PC-9 (cell line): ENCODE measurements at regions not wholly inside any gene's neighbourhood (a gene's known extent, or its start where the extent isn't known, plus 50 kb on each side); places are given as distances from the start of the nearest gene placed in this dataset.

Experiments
- BruUV-seq: library from RNA; stranded (reverse); fragments of 400-500 nt; replicated peaks from 2 replicates; lab custom pipeline; 2021; lab: Mats Ljungman, UMichigan
- CTCF ChIA-PET: fragments of 300-600 bp; sonication (Branson Sonifier 250); formaldehyde crosslinking; loops from one replicate; lab custom pipeline; 2022; ENCODE audit warnings: antibody characterized with exemption; lab: Charles Lee
- POLR2A ChIA-PET: fragments of 300-600 bp; sonication (Branson Sonifier 250); formaldehyde crosslinking; loops from one replicate; lab custom pipeline; 2022; ENCODE audit warnings: antibody characterized with exemption; ENCODE audit not compliant: unreplicated experiment; lab: Charles Lee
- DNase-seq, 2 experiments: peaks; one replicate each; pipeline versions ENCODE4 v3.0.0 to v3.0.0-alpha.2; 2015 to 2022; ENCODE audit warnings: mixed read lengths in 1 of 2
- H2AFZ ChIP-seq: fragments of 200-600 bp; sonication (generic); 2 replicates; pipeline ENCODE4 v1.8.1; 2017; ENCODE audit warnings: antibody characterized with exemption
- H3F3A ChIP-seq: fragments of 200-600 bp; sonication (generic); 2 replicates; pipeline ENCODE4 v1.8.1; 2017; ENCODE audit warnings: antibody characterized with exemption, mild to moderate bottlenecking, low read depth; ENCODE audit not compliant: insufficient read depth
- H3K27ac ChIP-seq: fragments of 200-600 bp; sonication (generic); 2 replicates; pipeline ENCODE4 v1.6.1; 2016; ENCODE audit warnings: mixed run types
- H3K27me3 ChIP-seq: fragments of 200-600 bp; sonication (generic); 2 replicates; pipeline ENCODE4 v1.6.1; 2016; ENCODE audit warnings: low read depth, mixed run types; ENCODE audit not compliant: insufficient read depth
- H3K36me3 ChIP-seq: fragments of 200-600 bp; sonication (generic); 2 replicates; pipeline ENCODE4 v1.6.1; 2016; ENCODE audit warnings: low read depth, mixed run types
- H3K4me1 ChIP-seq: fragments of 200-600 bp; sonication (generic); replicated peaks from 2 replicates; pipeline ENCODE4 v1.6.1; 2016; ENCODE audit warnings: mixed run types; ENCODE audit not compliant: insufficient read depth
- H3K4me2 ChIP-seq: fragments of 200-600 bp; sonication (generic); 2 replicates; pipeline ENCODE4 v1.6.1; 2017; ENCODE audit warnings: mixed run types
- H3K4me3 ChIP-seq: fragments of 200-600 bp; sonication (generic); 2 replicates; pipeline ENCODE4 v1.6.1; 2016; ENCODE audit warnings: mixed run types
- H3K79me2 ChIP-seq: fragments of 200-600 bp; sonication (generic); 2 replicates; pipeline ENCODE4 v1.6.1; 2017; ENCODE audit warnings: low read depth, mixed run types
- H3K9me2 ChIP-seq: fragments of 200-600 bp; sonication (generic); 2 replicates; pipeline ENCODE4 v1.8.1; 2017; ENCODE audit warnings: mild to moderate bottlenecking; ENCODE audit not compliant: insufficient read depth
- H3K9me3 ChIP-seq: fragments of 200-600 bp; sonication (generic); 2 replicates; pipeline ENCODE4 v1.8.1; 2016; ENCODE audit warnings: low read depth; ENCODE audit not compliant: insufficient read depth
- H4K20me1 ChIP-seq: fragments of 200-600 bp; sonication (generic); 2 replicates; pipeline ENCODE4 v1.8.1; 2017; ENCODE audit not compliant: insufficient read depth
- EZH2 ChIP-seq: fragments of 200-600 bp; sonication (generic); IDR thresholded peaks from 2 replicates; pipeline ENCODE4 v1.8.0; 2017; ENCODE audit warnings: antibody characterized with exemption, low read depth
- intact Hi-C: fragments of 100-400 bp; cut with micrococcal nuclease; formaldehyde crosslinking; loops from one replicate; pipeline ENCODE4 v1.10.0; 2022; ENCODE audit not compliant: unreplicated experiment
- TF ChIP-seq, protein P1 (sequence below): fragments of 200-600 bp; sonication (generic); conservative IDR thresholded peaks from 2 replicates; pipeline ENCODE4 v1.6.1; 2017; ENCODE audit warnings: mixed run types, antibody characterized with exemption, mild to moderate bottlenecking, moderate library complexity

- intact Hi-C loops = no loop called here
- H3K4me3 ChIP-seq = no peak overlapping the region
- no peaks in the 10 kb centered on the region for H3K9me2 ChIP-seq
- DNase-seq = no peak
- H2AFZ ChIP-seq = no peak overlapping the region
- H4K20me1 ChIP-seq = no peaks in the 10 kb centered on the region
- H3K36me3 ChIP-seq = no peaks in the 10 kb centered on the region
- no peaks in the 10 kb centered on the region for H3K79me2 ChIP-seq
- H3K27ac ChIP-seq = no peak overlapping the region
- H3F3A ChIP-seq = no peaks in the 10 kb centered on the region
- POLR2A ChIA-PET = no interaction called here
- TF ChIP-seq EZH2 = no peak
- TF ChIP-seq, protein P1, sequence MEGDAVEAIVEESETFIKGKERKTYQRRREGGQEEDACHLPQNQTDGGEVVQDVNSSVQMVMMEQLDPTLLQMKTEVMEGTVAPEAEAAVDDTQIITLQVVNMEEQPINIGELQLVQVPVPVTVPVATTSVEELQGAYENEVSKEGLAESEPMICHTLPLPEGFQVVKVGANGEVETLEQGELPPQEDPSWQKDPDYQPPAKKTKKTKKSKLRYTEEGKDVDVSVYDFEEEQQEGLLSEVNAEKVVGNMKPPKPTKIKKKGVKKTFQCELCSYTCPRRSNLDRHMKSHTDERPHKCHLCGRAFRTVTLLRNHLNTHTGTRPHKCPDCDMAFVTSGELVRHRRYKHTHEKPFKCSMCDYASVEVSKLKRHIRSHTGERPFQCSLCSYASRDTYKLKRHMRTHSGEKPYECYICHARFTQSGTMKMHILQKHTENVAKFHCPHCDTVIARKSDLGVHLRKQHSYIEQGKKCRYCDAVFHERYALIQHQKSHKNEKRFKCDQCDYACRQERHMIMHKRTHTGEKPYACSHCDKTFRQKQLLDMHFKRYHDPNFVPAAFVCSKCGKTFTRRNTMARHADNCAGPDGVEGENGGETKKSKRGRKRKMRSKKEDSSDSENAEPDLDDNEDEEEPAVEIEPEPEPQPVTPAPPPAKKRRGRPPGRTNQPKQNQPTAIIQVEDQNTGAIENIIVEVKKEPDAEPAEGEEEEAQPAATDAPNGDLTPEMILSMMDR = no peak
- BruUV-seq = no TSS peak
- peaks cover 31% of the 10 kb centered on the region; the same call in 1 of the 2 replicates for H3K27me3 ChIP-seq
- CTCF ChIA-PET = no interaction called here
- H3K4me2 ChIP-seq = no peak overlapping the region
- no peaks in the 10 kb centered on the region for H3K4me1 ChIP-seq
- H3K9me3 ChIP-seq = no peaks in the 10 kb centered on the region
These were observed 1284.8 kb downstream of the TMEM121 start for GRCh38 chr14:106811162-106811561.

DNA sequence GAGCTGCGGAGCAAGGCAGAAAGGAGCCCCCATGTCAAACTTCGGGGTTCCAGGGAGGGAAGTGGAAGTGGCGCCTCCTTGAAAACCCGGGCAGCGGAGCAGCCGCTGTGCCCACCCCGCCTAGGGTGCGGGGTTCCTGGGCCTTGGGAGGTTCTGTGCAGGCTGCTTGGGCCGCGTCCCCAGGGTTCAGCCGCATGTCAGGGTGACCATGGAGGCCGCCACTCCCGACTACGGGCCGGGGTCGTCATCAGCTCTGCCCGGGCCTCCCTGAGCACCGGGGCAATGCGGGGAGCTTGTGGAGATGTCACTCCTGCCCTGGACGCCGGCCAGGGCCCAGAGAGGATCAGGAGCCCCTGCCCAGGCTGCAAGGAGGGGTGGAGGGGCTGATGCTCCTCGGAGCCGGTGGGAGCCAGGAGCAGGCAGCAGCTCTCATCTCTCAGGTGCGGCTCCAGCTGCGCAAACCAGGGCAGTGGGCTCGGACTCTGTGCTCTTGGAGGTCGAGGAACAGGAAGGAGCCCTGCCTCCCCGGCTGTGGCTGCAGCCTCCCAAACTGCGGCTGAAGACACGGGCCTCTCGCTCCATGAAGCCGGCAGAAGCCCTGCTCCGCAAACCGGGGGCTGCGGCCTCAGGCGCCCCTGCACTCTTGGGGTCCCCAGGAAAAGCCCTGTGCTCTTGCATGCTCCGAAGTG, 1286.5 kb downstream of the TMEM121 start:
- no peaks in the 10 kb centered on the region for H3K36me3 ChIP-seq
- H3K4me1 ChIP-seq = no peaks in the 10 kb centered on the region
- no peak overlapping the region for H3K27ac ChIP-seq
- H2AFZ ChIP-seq = no peak overlapping the region
- no peak overlapping the region for H3K4me2 ChIP-seq
- H3F3A ChIP-seq = no peaks in the 10 kb centered on the region
- no peaks in the 10 kb centered on the region for H4K20me1 ChIP-seq
- no peaks in the 10 kb centered on the region for H3K79me2 ChIP-seq
- intact Hi-C loops = no loop called here
- TF ChIP-seq, protein P1 = no peak
- TF ChIP-seq EZH2 = no peak
- no peaks in the 10 kb centered on the region for H3K9me3 ChIP-seq
- ChIA-PET CTCF (no interaction called here), POLR2A (no interaction called here)
- no peak overlapping the region for H3K4me3 ChIP-seq
- no TSS peak for BruUV-seq
- no peaks in the 10 kb centered on the region for H3K9me2 ChIP-seq
- H3K27me3 ChIP-seq = peaks cover 31% of the 10 kb centered on the region; the same call in 1 of the 2 replicates
- no peak for DNase-seq

DNA sequence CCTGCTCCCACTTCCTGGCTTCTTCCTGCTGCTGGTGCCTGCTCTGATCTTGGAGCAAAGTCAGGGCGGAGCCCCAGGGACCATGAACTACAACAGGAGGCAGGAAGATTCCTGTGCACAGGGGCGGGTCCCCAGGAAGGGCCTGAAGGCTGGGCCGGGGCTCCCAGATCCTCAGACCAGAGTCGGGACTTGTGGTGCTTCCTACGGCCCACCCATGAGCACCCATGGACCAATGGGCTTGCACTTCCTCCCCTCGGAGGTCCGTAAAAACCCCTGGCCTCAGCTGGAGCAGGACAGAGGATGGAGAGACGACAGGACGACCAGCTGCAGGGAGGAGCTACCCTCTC, 1287.1 kb downstream of the TMEM121 start:
- TF ChIP-seq EZH2 = no peak
- TF ChIP-seq, protein P1 = no peak
- ChIA-PET CTCF (no interaction called here), POLR2A (no interaction called here)
- H3K4me1 ChIP-seq = no peaks in the 10 kb centered on the region
- no peak overlapping the region for H3K4me3 ChIP-seq
- no peaks in the 10 kb centered on the region for H3K9me3 ChIP-seq
- no peaks in the 10 kb centered on the region for H3K9me2 ChIP-seq
- no peaks in the 10 kb centered on the region for H3K36me3 ChIP-seq
- H3K27me3 ChIP-seq = peaks cover 31% of the 10 kb centered on the region; the same call in 1 of the 2 replicates
- no peak overlapping the region for H3K4me2 ChIP-seq
- no peaks in the 10 kb centered on the region for H3F3A ChIP-seq
- no peaks in the 10 kb centered on the region for H3K79me2 ChIP-seq
- BruUV-seq = no TSS peak
- intact Hi-C loops = no loop called here
- H2AFZ ChIP-seq = no peak overlapping the region
- H4K20me1 ChIP-seq = no peaks in the 10 kb centered on the region; the same call in 1 of the 2 replicates
- H3K27ac ChIP-seq = no peak overlapping the region
- DNase-seq = no peak
